Renal cortex interstitium (tissue), 11 donors: ENCODE measurements at regions not wholly inside any gene's neighbourhood (a gene's known extent, or its start where the extent isn't known, plus 50 kb on each side); places are given as distances from the start of the nearest gene placed in this dataset.
"Not testable (repeated sequence)": the region's sequence is repeated elsewhere in the genome, so short reads cannot be mapped to it uniquely, and the experiment has no call there.

ENCODE experiments used
- DNase-seq, 11 donors: peaks; one replicate each; pipeline ENCODE4 v3.0.0-alpha.2; 2013; ENCODE audit warnings: low read depth in 9 of 11, low spot score in 4 of 11; ENCODE audit errors: extremely low read depth in 1 of 11

DNA sequence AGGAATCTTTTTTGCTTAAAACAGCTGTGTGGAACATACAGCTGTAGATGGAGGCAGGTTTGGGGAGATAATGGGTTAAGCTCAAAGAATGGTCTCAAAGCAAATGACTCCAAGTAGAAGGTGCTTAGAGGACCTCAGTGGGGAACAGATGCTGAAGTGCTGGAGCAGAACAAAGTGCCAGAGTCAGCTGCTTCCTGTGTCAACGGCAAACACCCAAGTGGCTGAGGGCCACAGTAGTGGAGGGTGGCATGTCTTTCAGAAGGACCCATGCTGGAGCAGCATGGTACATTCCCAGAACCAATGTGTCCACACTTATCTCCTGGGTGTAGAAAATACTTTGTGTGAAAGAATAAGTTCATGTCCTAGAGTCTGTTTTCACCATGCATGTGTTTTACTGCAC is 197.5 kb downstream of the CCNG2 start:
- no peak for DNase-seq

DNA sequence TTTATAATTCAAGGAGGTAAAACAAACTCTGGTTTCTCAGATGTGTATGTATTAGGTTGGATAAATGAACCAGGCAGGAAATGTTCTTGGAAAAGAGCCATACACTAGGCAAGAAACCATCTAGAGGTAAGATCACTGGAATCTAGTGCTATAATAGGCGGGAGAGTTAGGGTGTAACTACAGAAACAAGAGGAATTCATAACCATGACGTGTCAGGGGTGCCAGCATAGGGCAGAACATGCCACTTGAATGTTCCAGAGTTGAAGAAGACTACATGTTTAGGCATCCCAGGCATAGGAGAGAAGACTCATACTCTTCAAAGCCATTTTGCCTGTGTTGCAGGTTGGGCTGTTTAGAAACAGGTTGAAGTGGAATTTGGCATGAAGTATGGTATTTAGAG is 198.7 kb downstream of the CCNG2 start:
- no peak for DNase-seq

DNA sequence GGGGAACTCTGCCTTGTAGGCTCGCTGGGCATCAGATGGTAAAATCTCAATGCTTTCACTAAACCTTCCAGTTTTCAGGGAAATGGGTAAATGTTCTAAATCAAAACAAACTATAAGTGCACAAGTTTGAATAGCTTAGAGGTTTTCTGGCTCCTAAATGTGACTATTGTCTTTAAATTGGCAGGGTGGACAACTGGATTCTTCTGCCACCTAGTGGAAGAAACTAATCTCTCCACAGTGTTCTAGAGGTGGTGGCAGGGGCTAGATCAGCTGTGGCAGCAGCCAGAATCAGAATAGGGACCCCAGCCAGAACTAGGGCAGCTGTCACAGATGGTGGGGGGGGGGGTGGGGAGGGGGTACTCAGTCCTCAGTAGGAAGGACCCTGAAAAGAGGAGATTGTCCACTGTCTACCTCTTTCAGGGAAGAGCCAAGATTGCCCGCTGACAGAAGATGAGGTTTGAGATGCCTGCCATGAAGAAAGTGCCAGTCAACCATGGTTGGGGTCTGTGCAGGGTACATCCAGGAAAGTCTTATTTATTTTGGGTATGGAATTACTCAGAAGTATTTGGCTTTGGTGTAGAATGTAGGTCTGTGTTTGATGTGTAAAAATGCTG is 201.4 kb downstream of the CCNG2 start:
- DNase-seq: peak in 7 of 11 donors; percentile 16 to 33 (median 28)

DNA sequence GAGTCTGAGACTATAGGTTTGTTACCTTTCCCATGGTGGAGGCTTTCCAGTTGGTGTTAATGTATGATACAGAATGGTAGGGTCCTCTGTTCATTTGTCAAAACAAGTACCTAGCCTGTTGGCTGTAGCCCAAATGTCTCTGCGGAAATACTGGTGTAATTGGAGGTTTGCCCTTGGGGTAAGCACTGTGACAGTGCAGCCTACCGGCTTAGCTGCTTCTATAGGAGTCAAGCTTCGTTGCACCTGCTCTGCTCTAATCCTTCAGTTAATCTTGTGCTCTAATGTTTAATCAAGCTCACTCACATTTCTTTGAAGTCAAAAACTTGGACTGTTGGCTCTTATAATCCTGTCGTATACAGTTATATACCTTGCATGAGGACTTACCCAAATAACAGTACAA is 203.4 kb downstream of the CCNG2 start:
- peak in 7 of 11 donors; percentile 12 to 31 (median 20) for DNase-seq

DNA sequence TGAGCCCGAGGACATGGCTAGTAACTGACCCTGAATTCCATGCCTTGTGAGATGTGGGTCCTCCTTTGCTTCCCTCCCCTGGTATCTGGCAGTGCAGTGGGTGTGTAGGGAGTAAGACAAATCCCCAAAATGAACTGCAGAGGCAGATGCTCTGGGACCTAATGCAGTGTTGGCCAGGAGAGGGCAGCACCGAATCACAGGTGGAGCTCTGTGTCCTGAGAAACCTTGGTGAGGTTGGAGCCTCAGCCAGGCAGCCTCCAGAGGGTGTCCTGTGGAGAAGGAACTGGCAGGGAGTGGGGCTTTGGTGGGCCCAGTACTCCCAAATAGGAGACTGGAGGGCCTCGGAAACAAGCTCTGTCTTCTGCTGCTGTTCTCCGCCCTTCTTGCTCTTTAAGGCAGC is 209.9 kb downstream of the CCNG2 start:
- not testable (repeated sequence) for DNase-seq

DNA sequence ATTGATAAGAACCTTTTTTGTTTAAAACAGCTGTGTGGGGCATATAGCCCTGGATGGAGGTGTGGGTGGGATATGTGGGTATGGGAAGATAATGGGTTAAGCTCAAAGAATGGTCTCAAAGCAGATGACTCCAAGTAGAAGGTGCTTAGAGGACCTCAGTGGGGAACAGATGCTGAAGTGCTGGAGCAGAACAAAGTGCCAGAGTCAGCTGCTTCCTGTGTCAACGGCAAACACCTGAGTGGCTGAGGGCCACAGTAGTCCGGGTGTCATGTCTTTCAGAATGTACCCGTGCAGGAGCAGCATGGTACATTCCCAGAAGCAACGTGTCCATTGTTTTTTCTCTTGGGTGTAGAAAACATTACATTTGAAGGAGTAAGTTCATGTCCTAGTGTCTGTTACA is 210.6 kb downstream of the CCNG2 start:
- no peak for DNase-seq

DNA sequence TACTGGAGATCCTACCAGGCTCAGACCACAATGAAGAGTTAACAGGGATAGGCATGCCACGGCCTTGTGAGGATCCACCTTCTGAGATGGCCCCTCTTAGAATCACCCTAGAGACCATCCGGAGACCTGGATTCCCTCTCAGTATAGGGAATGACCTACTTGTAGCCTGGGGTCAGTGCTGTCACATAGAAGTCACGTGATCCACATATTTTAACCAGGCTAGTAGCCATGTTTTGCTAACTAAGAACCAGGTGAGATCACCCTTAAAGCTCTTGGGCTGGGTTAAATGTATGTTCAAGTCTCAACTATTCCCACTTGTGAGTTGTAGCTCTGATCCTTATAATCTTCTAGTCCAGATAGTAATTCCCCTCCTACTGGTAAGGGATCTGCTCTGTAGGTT is 215.4 kb downstream of the CCNG2 start:
- DNase-seq: no peak

DNA sequence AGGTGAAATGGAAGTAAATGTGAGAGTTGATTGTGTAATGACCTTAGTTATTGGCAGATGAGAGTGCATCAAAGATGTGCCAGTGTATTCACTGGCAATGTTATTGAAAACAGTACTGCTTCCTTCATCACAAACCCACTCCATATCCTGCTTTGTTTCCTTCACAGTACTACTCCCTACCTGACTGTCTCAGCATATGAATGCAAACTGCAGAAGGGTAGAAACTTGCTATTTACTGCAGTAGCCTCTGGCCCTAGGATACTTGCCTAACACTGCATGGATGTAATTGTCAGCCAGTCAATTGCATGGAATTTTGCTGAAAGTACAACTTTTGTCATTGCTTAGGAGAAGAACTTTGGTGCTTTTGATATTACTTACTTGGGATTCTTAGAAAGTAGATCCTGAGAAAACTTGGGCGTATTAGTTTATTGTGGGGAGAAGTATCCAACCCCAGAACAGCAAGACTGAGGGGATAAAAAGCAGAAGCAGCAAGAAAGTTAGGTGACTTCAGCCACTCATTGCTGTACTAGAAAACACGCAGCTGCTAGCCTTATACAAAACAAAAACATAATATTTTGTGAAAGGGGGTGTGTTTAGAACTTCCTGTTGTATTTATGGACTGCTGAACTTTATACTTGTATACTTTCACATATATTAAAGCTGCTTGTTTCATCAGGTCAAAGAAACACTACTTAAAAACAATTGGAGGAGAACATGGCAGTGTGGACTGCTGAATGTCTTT is 219.0 kb downstream of the CCNG2 start:
- DNase-seq: no peak

DNA sequence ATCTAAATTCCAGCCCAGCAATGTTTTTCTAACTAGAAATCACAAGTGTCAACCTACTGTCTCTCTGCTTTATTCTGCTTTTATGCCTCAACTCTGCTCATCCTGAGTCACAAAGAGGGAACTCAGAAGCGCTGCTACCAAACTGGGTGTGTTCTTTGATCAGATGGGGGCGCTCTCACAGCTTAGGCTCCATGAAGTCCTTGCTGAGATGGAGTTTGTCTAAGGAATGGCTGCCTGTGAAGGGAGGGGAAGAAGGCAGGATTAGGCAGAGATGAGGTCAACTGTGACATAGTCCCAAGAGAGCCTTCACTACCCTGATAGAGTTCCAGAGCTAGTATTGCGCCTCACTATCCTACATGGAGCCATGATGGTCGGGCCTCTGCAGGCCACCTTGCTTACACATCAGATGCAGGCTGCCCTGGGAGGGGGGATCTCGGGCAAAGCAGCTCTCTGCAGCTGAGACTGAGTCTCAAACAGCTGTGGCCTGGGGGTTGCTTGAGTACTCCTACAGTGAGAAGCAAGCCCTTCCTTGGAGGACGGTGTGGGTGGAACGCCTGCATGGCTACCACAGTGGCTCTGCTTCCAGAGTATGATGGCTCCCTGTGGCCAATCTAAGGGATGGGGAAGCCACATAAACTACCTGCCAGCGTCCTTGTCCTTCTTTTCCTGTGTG is 219.9 kb downstream of the CCNG2 start:
- DNase-seq: no peak

DNA sequence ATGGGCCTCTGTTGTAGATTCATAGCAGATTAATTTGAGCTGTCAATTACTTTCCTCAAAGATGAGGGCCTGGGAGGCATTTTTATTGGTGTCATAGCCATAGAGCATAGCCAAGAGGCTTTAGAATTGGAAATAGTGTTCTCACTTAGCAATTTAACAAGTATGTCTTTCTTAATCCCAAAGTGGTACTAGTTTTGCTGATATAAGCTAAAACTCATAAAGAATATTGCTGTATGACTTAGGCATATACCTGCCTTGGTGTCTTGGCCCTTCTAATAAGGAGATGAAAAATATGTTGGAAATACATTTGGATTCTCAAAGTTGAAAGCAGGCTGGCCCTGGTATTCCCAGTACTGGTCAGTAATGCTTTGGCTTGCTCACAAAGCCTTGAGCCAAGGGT is 221.5 kb upstream of the CXCL13 start:
- DNase-seq: no peak

DNA sequence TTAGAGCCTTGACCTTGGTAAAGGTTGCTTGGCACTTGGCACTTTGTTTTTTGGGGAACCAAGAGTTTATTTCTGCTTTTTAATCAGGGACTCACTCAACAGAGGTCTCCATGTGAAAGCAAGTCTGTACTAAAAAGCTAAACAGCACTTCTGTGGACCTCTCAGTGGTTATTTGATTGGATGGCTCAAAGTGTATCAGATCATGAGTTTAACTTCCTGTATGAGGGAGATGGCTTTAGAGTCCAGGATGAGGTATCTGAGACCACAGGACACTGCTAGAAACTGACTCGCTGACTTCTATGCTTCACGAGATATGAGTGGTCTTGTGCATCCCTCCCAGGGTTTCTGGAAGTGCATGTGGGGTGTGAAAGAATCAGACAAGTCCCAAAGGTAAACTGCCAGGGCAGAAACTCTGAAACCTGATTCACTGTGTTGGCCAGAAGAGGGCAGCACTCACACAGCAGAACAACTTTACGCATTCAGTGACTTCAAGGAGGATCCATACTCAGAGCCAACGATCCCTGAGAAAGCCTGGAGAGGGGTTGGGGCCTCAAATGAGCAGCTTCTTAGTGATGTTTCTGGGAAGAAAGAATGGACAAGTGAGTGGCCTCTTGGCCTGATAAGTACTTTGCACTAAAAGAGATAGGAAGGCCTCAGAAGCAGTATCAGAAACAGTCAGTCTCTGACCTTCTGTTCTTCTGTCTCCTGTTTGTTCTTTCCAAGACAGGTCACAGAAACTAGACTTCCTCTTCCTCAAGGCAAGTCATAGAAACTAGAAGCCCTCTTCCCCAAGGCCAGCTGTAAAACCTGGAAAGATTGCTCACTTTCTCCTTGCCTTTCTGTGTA is 220.3 kb upstream of the CXCL13 start:
- peak; percentile 23 to 67 (median 57) for DNase-seq

DNA sequence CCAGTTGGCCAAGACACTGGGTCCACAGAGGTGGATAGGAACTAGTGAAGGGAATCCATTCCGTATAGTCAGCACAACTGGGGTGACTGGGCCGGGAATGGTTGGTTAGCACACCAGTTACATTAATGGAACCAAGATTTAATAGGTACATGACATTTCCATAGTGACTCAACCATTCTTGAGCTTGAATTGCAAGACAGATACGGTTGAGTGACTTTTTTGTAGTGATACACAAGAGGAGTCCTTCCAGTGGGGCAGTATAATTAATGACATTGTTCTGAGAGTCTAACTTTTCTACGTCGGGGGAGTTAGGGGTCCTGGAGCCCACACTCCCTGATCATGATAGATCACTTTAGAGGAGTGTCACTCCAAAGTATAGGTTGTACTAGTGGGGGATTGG is 211.6 kb upstream of the CXCL13 start:
- DNase-seq: peak in 5 of 11 donors; percentile 25 to 40 (median 33)

DNA sequence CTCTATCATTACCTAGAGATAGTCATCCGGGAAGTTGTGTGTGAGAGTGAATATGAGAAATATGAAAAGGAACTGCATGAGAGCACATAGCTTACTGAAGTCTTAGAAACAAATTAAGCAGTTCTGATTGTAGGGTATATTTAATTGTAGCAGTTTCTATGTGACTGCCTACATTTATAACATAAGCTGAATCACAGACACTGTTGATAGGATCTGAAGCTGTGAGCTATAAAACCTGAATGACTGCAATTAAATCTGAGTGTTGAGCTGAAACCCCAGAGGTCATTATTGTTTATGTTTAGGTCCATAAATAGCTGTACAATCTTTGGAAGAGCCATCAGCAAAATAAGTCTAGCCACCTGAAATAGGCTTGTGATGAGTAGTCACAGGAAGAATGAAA is 210.1 kb upstream of the CXCL13 start:
- no peak for DNase-seq

DNA sequence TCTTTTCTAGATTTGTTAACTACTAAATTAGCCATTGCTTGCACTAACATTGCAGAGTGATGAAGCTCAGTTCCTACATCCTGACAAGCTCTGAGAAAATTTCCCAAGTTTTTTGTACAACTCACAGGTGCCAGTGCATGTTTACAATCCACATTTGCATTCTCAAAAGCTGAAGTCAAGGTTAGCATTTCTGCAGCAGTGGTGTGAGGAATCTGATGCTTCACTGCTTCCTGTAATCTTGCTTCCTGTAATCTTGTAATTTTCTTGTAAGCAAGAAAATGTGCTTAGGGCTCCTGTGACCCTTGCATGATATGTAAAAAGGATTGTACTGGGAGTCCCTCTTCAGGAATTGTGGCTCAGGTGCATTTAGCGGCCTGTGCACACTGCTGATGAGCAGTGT is 207.4 kb upstream of the CXCL13 start:
- no peak for DNase-seq

DNA sequence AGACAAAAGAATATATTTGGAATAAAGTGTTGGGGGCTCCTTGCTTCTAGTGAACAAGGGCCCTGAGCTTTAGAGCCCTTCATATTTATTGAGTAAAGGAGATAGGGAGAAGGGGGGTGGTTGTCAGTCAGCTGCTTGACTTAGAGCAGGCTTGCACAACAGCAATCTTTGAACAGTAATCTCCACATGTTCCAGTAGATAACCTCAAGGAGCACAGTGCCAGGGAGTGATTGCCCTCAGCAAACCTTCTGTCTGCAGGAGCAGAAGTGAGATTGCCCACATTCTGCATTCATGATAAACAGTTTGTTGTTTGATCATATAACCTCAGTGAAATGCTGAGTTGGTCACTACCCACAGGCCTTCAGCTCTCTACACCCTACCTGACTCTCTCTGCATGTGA is 205.8 kb upstream of the CXCL13 start:
- DNase-seq: no peak

DNA sequence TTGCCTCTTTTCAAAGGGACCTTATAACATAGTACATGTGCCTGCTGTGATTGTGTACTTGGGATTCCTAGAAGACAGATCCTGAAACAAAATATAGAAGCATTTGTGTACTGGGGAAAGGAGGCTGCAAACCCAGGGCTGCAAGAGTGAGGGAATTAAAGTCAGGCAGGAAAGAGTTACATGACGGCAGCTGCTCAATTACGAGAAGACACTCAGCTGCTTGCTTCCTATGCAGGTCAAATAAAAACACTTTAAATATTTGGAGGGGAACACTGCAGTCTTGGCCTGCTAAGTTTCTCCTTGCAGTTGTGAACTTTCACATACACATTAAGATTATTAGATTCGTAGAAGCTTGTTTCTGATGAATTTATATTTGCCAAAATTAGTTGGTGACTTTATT is 191.9 kb upstream of the CXCL13 start:
- no peak for DNase-seq

DNA sequence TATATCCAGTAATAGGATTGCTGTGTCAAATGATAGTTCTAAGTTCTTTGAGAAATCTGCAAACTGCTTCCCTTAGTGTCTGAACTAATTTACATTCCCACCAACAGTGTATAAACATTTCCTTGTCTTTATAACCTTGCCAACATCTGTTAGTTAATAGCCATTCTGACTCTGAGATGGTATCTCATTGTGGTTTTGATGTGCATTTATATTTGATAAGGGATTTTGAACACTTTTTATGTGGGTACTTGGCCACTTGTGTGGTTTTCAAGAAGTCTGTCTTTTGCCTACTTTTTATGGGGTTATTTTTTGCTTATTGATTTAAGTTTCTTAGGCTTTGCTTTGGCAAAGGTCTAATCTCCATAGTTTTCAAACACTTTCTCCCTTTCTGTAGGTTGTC is 189.9 kb upstream of the CXCL13 start:
- no peak for DNase-seq

DNA sequence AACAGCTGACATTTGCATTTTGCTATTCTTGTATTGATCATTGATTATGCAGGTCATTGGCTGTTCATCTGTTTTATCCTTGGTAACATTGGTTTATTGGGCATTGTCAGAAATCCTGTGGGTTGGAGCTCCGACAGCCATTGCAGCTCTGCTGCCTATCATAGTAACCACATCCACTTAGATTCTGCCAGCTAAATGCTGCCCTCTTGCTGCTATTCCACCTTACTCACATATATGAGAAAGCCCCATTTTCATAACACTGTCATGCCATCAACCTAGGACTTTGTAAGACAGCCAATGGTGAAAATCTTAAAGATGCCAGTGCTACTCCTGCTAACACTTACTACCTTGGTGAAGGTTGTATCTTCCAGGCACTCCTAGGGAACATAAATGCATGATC is 187.3 kb upstream of the CXCL13 start:
- no peak for DNase-seq

DNA sequence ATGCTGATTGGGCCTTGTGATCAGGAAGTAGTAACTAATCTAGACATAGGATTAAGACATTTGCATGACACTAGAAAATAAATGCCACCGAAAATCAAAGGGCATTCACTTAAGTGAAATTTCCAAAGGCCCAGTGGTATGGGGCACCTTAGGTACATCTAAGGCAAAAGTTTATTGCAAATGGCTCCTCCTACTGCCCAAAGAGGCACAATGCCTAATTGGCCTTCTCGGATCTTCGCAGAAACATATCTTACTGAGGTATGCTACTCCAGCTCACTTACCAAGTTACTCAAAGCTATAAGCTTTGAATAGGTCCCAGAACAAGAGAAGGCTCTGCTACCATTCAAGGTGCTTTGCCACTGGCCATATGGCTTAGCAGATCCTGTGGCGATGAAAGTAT is 174.8 kb upstream of the CXCL13 start:
- DNase-seq: no peak

DNA sequence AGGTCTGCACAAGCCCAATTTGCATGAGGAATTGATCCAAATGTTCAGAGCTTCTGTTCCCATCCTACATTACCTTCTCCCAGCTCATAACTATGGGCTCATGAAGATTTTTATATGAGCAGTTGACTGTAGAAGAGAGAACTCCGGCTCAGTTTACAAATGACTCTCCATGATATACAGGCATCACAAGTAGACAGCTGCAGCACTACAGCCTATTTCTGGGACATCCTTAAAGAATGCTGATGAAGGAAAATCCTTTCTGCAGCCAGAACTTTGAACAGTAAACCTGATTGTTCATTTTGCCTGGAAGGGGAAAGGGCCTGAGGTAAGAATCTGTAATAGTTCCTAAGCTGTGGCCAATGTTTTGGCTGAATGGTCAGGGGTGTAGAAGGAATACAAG is 174.1 kb upstream of the CXCL13 start:
- DNase-seq: no peak
